Skeletal muscle satellite cell (primary cell): ENCODE measurements at regions not wholly inside any gene's neighbourhood (a gene's known extent, or its start where the extent isn't known, plus 50 kb on each side); places are given as distances from the start of the nearest gene placed in this dataset.
"Not testable (repeated sequence)": the region's sequence is repeated elsewhere in the genome, so short reads cannot be mapped to it uniquely, and the experiment has no call there.

ENCODE experiments used
- H3K27me3 ChIP-seq: 2 replicates; pipeline ENCODE4 v1.7.0; 2013; ENCODE audit warnings: low read length; ENCODE audit not compliant: control insufficient read depth, insufficient read depth
- H3K36me3 ChIP-seq: 2 replicates; pipeline ENCODE4 v1.7.0; 2013; ENCODE audit warnings: mild to moderate bottlenecking, control low read depth, low read length; ENCODE audit not compliant: insufficient read depth
- H3K4me1 ChIP-seq: 2 replicates; pipeline ENCODE4 v1.7.0; 2013; ENCODE audit warnings: low read length; ENCODE audit not compliant: control insufficient read depth, insufficient read depth
- H3K4me2 ChIP-seq: 2 replicates; pipeline ENCODE4 v1.7.0; 2013; ENCODE audit warnings: mild to moderate bottlenecking, low read length
- H3K4me3 ChIP-seq: 2 replicates; pipeline ENCODE4 v1.7.0; 2013; ENCODE audit warnings: low read length
- H3K9ac ChIP-seq: 2 replicates; pipeline ENCODE4 v1.7.0; 2013; ENCODE audit warnings: mild to moderate bottlenecking, low read depth, low read length, moderate library complexity
- H3K9me3 ChIP-seq: replicated peaks from 2 replicates; pipeline ENCODE4 v1.7.0; 2013; ENCODE audit warnings: mild to moderate bottlenecking, control low read depth, low read length

- H3K4me1 ChIP-seq, result peaks cover 11% of the 10 kb centered on the region
- not testable (repeated sequence) for H3K27me3 ChIP-seq, H3K9me3 ChIP-seq, H3K9ac ChIP-seq, H3K4me2 ChIP-seq, H3K36me3 ChIP-seq, H3K4me3 ChIP-seq
Observed at GRCh38 chr1:99444211-99444927, 180.1 kb downstream of the PLPPR4 start.

GRCh38 chr1:99445071-99445470 lies 180.8 kb downstream of the PLPPR4 start:
- Histone ChIP-seq H3K4me1 (peaks cover 11% of the 10 kb centered on the region), H3K4me3 (no peak overlapping the region), H3K9ac (no peak overlapping the region), H3K27me3 (no peaks in the 10 kb centered on the region), H3K36me3 (no peaks in the 10 kb centered on the region), H3K4me2 (peak overlapping the region; percentile 14), H3K9me3 (no peaks in the 10 kb centered on the region)

GRCh38 chr1:99445486-99445885 lies 181.2 kb downstream of the PLPPR4 start:
- H3K4me3 ChIP-seq, result no peak overlapping the region
- peak overlapping the region; percentile 42 for H3K4me2 ChIP-seq
- H3K27me3 ChIP-seq, result no peaks in the 10 kb centered on the region
- peaks cover 11% of the 10 kb centered on the region for H3K4me1 ChIP-seq
- no peaks in the 10 kb centered on the region for H3K36me3 ChIP-seq
- no peak overlapping the region for H3K9ac ChIP-seq
- no peaks in the 10 kb centered on the region for H3K9me3 ChIP-seq

- Histone ChIP-seq H3K4me3 (no peak overlapping the region), H3K4me1 (peaks cover 8% of the 10 kb centered on the region), H3K9ac (no peak overlapping the region), H3K9me3 (no peaks in the 10 kb centered on the region), H3K36me3 (no peaks in the 10 kb centered on the region), H3K27me3 (no peaks in the 10 kb centered on the region), H3K4me2 (no peak overlapping the region)
Observed at GRCh38 chr1:99447721-99448120, 183.4 kb downstream of the PLPPR4 start.

GRCh38 chr1:99455760-99456159 lies 190.2 kb upstream of the PALMD start:
- no peak overlapping the region for H3K4me2 ChIP-seq
- H3K4me1 ChIP-seq, result peaks cover 17% of the 10 kb centered on the region
- H3K9me3 ChIP-seq, result no peaks in the 10 kb centered on the region
- H3K4me3 ChIP-seq, result no peak overlapping the region
- no peaks in the 10 kb centered on the region for H3K36me3 ChIP-seq
- H3K9ac ChIP-seq, result no peak overlapping the region
- H3K27me3 ChIP-seq, result no peaks in the 10 kb centered on the region

- peaks cover 17% of the 10 kb centered on the region for H3K4me1 ChIP-seq
- no peak overlapping the region for H3K4me3 ChIP-seq
- no peaks in the 10 kb centered on the region for H3K9me3 ChIP-seq
- H3K36me3 ChIP-seq, result no peaks in the 10 kb centered on the region
- peak overlapping the region; percentile 21 for H3K4me2 ChIP-seq
- H3K27me3 ChIP-seq, result no peaks in the 10 kb centered on the region
- H3K9ac ChIP-seq, result no peak overlapping the region
Observed at GRCh38 chr1:99456536-99456935, 189.4 kb upstream of the PALMD start.

GRCh38 chr1:99457381-99458165 lies 188.3 kb upstream of the PALMD start:
- Histone ChIP-seq H3K9me3 (no peaks in the 10 kb centered on the region), H3K4me2 (peak overlapping the region; percentile 21), H3K9ac (peak overlapping the region; percentile 4), H3K27me3 (no peaks in the 10 kb centered on the region), H3K4me3 (no peak overlapping the region), H3K36me3 (no peaks in the 10 kb centered on the region), H3K4me1 (peaks cover 17% of the 10 kb centered on the region)

GRCh38 chr1:99461499-99461898 lies 184.4 kb upstream of the PALMD start:
- Histone ChIP-seq H3K9me3 (no peaks in the 10 kb centered on the region), H3K4me3 (no peak overlapping the region)

GRCh38 chr1:99464738-99465137 lies 181.2 kb upstream of the PALMD start:
- no peak overlapping the region for H3K9ac ChIP-seq

More at GRCh38 chr1:99461499-99461898, 184.4 kb upstream of the PALMD start:
- Histone ChIP-seq H3K9ac (no peak overlapping the region), H3K27me3 (no peaks in the 10 kb centered on the region), H3K4me1 (peaks cover 25% of the 10 kb centered on the region), H3K4me2 (no peak overlapping the region), H3K36me3 (no peaks in the 10 kb centered on the region)

GRCh38 chr1:99465176-99465900 lies 180.6 kb upstream of the PALMD start:
- H3K4me2 ChIP-seq, result no peak overlapping the region
- peaks cover 10% of the 10 kb centered on the region for H3K4me1 ChIP-seq
- H3K9ac ChIP-seq, result no peak overlapping the region
- no peaks in the 10 kb centered on the region for H3K36me3 ChIP-seq
- H3K9me3 ChIP-seq, result no peaks in the 10 kb centered on the region
- no peak overlapping the region for H3K4me3 ChIP-seq
- no peaks in the 10 kb centered on the region for H3K27me3 ChIP-seq

More at GRCh38 chr1:99464738-99465137, 181.2 kb upstream of the PALMD start:
- no peaks in the 10 kb centered on the region for H3K36me3 ChIP-seq
- H3K4me3 ChIP-seq, result no peak overlapping the region
- no peaks in the 10 kb centered on the region for H3K27me3 ChIP-seq
- peaks cover 10% of the 10 kb centered on the region for H3K4me1 ChIP-seq
- no peak overlapping the region for H3K4me2 ChIP-seq
- no peaks in the 10 kb centered on the region for H3K9me3 ChIP-seq

GRCh38 chr1:99467645-99468044 lies 178.3 kb upstream of the PALMD start:
- H3K4me3 ChIP-seq, result no peak overlapping the region
- H3K4me1 ChIP-seq, result peaks cover 10% of the 10 kb centered on the region
- no peak overlapping the region for H3K9ac ChIP-seq
- H3K9me3 ChIP-seq, result no peaks in the 10 kb centered on the region
- H3K27me3 ChIP-seq, result no peaks in the 10 kb centered on the region
- no peaks in the 10 kb centered on the region for H3K36me3 ChIP-seq
- H3K4me2 ChIP-seq, result no peak overlapping the region
